Skin of body (tissue), 1 donor: ENCODE measurements at regions not wholly inside any gene's neighbourhood (a gene's known extent, or its start where the extent isn't known, plus 50 kb on each side); places are given as distances from the start of the nearest gene placed in this dataset.

Source experiments
- DNase-seq: peaks from one replicate; lab custom pipeline; 2025; lab: John Stamatoyannopoulos, UW

- DNase-seq = no peak
These were observed 50.0 kb upstream of the BET1 start for GRCh38 chr7:94054130-94054529.

GRCh38 chr7:94055963-94056362 is 51.8 kb upstream of the BET1 start:
- no peak for DNase-seq

DNA sequence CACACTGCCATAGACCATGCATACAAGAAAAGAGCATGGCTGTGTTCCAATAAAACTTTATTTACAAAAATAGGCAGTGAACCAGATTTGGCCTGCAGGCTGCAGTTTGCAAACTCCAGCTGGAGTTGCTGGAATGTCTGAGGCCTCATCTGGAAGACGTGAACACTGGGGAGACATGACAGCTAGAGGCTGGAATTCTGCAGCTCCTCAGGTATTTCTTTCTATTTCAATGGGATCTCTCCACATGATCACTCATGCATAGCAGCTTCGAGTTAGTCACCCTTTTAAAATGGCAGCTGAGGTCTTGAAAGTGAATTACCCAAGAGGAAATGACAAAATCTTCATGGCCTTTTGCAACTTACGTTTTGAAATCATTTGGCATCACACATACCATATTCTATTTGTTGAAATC is 52.6 kb upstream of the BET1 start:
- no peak for DNase-seq

DNA sequence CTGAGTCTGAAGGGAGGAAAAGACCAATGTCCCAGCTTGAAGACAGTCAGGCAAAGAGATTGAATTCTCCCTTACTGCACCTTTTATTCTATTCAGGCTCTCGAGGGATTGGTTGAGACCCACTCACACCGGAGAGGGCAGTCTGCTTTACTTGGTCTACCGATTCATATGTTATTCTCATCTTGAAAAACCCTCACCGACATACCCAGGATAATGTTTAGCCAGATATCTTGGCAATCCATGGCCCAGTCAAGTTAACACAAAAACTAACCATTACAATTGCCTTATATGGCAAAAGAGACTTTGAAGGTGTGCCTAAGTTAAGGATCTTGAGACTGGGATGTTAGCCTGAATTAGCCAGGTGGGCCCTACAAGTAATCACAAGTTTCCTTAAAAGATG is 53.8 kb upstream of the BET1 start:
- DNase-seq = no peak

GRCh38 chr7:94059746-94060145 is 55.6 kb upstream of the BET1 start:
- no peak for DNase-seq

DNA sequence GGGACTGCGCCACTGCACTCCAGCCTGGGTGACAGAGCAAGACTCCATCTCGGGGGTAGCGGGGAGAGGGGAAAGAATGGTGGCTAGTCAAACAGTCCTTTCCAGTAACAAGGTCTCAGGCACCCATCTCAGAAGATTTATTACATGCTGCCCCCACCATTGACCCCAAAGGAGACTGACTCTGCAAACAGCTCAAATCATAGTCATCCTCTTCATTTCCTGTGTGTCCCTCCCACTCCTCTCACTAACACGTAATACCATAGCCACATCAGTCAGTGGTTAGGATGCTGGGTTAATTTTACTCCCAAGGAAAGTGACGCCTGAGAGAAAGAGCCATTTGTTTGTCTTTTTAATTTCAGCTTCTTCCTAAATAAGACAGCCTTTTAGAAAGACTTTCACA is 56.6 kb upstream of the BET1 start:
- no peak for DNase-seq

GRCh38 chr7:94061326-94061725 is 57.2 kb upstream of the BET1 start:
- DNase-seq = no peak

DNA sequence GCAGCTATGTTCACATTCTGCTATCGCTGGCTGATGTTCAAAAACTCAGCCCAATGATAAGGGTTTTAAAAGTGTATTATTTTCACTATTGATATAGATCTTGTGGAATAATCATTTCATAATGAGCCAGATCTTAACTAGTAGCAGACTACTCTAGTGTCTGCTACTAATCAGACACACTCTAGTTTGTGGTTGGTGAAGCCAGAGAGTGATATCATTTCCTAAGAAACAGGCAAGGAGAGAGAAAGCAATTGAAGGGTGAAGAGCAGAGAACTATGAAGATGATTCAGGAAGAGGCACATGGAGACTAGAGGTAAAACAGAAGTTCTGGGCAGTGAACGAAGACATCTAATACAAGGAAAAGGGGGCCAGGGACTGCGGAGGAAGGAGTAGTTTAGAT is 58.2 kb upstream of the BET1 start:
- DNase-seq = no peak

- DNase-seq = no peak
These were observed 60.5 kb upstream of the BET1 start for GRCh38 chr7:94064541-94065191.

DNA sequence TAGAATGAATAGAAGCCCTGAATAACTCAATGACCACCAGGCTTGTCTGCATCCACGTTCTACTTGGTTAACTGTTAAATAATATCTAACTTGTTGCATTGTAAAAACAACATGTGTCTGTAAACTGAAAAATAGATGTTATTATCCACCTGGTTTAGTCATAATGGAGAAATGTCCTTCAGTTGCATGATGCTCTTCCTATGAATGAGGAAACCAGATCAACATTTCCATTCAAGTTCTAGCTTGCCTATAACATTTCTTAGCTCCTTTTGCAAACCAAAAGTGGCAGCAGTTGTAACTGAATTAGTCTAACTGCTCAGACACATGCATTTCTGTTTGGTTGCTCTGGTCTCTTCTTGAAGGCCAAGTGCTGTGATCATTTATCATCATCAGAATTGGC is 62.9 kb upstream of the BET1 start:
- DNase-seq = no peak

DNA sequence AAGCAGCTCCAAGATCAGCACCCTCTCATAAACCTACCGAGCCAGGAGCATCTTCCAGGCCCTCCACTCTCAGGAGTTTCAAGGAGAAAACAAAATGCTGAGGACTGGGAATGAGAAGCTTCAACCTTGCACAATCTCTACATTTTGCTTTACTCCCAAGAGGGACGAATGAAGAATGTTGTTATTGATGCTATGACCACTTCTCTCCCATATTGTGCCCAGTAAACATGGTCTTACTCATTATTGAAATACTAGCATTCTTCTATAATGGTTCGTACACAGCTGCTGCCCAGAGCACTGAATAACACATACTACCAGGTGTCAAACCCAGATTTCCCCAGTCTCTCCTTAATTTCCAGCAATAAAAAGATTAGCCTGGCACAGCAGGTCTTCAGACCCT is 63.4 kb upstream of the BET1 start:
- no peak for DNase-seq

GRCh38 chr7:94069162-94069739 is 65.1 kb upstream of the BET1 start:
- DNase-seq = no peak

- DNase-seq = no peak
These were observed 76.4 kb upstream of the BET1 start for GRCh38 chr7:94080551-94080950.

- no peak for DNase-seq
These were observed 78.0 kb upstream of the BET1 start for GRCh38 chr7:94082126-94082525.

DNA sequence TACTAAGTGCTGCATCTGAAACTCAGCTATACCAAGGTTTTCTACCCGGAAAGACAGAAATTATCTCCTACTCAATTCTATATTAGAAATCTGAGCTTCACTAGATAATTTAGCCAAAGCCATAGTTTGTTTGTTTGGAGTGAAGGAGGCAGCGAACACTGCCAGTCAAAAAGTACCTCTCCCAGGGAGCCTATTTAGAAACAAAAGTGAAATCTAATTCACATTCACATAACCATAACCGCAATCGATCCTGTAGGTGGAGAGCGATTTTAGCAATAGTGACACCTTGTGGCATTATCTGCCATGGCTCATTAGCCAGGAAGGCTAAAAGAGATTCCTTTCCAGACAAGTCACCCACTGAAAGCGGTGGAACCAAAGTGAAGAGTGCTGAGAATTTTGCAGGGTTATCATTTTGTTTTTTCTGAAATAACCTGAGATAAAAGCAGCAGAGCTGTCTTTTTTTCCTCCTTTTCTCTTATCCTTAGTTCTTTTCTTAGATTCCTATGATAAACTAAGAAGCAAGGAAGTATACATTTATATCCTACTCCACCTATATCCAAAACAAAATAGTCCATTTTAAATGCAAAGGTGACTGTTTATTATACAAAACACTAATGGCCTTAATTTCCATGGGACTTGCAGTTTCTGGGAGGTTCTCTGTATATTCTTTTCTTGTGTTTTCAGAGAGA is 83.7 kb upstream of the BET1 start:
- DNase-seq = peak; percentile 19

GRCh38 chr7:94088560-94088959 is 84.4 kb upstream of the BET1 start:
- no peak for DNase-seq

DNA sequence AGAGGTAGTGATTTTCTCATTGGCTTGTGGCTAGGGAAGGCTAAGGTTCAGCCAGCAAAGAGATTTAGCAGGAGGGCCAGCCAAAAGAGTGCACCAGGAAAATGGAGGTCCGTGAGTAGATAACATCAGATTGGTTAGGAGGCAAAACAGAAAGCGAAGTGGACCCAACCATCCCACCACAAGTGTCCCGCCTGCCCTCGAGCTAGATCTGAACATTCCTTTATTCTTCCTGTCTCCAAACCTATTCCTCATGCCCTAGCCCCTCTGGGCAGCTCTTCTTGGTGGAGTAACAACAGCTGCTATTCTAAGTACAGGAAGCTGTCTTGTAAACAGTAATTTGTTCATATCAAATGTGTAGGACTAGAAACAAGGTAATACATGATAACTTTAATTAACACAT is 85.7 kb upstream of the BET1 start:
- no peak for DNase-seq

GRCh38 chr7:94092980-94093379 is 88.8 kb upstream of the BET1 start:
- DNase-seq = no peak

GRCh38 chr7:94094298-94094697 is 90.1 kb upstream of the BET1 start:
- no peak for DNase-seq

GRCh38 chr7:94095316-94096009 is 91.3 kb upstream of the BET1 start:
- no peak for DNase-seq

DNA sequence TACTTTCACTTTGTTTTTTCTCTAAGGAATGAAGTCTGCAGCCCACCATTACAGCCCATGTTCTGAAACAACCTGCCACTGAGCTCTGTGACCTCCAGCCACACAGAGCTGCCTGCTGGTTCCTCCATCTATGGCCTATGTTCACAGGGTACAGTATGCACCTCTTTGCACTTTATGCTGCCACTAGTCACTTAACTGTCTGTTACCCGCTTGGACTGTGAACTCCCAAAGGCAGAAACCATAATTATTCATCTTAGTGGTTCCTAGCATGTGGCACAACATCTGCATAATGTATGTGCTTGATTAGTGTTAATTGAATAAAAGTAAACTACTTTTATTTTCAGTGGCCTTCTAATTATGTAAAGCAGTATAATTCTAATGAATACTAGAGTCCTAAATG is 95.5 kb upstream of the BET1 start:
- no peak for DNase-seq

- no peak for DNase-seq
These were observed 96.7 kb upstream of the BET1 start for GRCh38 chr7:94100723-94101345.
